HG03103 (cell line): ENCODE measurements at regions not wholly inside any gene's neighbourhood (a gene's known extent, or its start where the extent isn't known, plus 50 kb on each side); places are given as distances from the start of the nearest gene placed in this dataset.

Experiments
- ATAC-seq: cut with Tn5 transposase; IDR thresholded peaks from one replicate; pipeline ENCODE4 v1.9.1; 2021; ENCODE audit warnings: low read depth; ENCODE audit not compliant: unreplicated experiment

DNA sequence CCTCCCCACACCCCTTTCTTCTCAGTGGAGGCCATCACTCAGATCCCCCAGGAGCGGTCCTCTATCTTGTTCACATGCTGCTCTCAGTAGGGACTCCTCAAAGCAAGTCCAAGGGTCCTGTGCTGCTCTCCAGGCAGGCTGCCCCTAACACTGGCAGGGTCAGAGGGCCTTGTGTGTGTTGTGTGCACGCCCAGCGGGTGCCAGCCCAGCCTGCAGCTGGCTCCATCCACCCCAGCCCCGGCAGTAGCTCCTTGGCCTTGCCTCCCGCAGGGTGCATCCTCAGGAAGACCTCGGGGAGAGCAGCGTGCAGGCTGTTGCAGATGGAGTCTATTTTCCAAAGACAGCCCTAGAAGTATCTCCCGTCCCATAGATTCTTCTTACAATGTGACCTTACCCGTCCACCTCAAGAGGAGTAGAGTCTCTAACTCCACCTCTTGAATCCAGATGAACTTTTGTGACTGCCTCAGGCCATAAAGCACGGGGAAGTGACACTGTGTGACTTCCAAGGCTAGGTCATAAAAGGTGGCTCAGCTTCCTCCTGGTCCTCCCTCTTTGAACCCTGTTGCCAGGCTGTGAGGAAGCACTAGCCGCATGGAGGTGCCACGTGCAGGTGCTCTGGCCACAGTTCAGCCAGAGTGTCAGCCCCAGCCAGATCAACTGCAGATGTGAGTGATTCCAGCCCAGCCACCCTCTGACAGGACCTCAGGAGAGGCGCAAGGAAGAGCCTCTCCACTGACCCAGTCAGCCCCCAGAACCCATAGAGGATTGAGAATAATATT lies 531.6 kb downstream of the SHQ1 start:
- ATAC-seq: no peak

DNA sequence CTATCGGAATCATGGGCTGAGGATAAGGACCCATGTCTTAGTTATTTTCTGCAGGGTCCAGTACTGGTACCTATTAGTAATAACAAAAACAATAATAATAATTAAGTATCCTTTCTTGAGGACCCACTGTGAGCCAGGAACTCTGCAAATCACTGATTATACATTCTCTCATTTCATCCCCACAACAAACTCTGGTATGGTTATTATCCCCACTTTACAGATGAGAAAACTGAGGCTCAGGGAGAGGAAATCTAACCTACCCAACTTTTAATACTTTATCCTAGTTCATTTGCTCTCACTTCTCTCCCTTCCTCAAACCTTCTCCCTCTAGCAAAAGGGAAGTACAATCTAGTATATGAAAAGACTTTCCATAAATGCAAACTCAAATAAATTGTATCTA lies 528.4 kb upstream of the PROK2 start:
- ATAC-seq: no peak

DNA sequence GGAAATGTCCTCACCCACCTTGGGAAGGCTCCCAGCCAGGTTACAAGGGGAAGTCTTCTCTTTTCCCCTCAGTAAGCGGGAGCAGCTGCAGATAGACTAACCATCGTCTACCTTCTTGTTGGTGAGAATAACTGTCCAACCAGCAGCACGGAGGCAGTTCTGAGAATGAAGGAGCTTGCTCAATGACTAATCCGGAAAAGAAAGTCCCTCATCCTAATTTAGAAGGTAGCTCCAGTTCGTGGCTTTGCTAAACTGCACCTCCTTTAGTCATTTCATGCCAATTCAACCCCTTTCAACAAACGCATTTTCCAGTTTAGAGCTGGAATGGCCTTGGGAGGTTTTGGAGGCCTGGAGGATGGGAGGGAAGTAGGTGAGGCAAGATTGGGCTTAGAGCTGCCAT lies 527.4 kb upstream of the PROK2 start:
- no peak for ATAC-seq

DNA sequence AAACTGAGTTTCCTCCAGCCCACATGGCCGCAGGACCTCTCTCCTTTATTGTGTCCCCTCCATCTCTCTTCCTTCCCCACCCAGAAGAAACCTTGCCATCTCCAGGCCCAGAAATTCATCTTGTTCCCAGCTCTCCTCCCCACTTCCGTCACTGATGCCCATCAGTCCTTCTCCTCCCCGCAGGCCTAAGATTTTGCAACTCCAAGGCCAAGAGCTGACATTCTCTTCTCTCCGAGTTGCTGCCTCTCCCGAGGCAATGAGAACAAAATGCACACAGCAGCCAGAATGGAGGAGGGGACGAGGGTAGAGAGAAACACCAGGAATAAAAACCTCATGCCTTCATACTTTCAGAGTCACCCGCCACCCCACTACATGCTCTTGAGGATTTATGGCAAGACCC lies 526.5 kb upstream of the PROK2 start:
- no peak for ATAC-seq

DNA sequence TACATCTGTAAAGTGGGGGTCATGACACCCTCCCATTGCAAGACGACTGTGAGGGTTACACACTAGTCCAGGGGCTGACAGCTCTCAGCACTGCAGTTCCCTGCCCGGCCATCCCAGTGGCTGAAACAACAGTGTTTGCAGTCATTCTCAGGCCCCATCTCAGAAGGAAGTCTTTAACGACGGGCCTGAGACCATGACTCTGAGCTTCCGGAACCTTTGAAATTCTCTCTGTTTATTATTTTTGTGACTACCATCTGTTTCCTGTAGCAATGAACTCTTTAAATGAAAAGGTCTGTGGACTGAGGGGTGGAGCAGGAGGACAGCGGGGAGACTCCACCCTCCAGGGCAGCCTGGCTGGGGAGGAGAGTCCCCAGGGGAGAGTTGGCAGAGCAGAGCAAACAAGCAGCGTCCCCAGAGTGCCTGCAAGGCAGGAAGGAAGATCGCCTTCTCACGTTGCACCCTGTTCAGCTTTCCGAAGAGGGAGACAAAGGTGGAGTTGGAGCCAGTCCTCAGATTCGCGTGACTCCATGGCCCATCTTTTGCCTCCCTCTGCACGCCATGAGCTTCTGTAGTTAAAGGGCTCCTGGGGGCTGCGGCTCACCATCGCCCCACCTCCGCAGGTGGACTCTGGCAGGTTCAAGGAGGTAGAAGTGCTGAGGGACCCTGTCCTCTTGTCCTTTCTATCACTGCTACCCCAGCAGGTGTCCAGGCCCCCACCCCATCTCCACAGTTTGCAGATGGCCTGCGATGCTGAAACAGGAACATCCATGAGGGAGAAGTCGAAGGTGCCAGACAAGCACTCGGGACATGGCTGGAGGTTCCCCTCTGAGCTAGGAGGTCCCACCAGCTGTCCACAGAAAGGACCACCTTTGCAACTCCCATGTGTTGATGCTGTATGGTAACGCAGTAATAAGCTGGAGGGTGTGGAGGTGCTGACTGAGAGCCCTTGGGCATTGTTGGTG lies 525.8 kb upstream of the PROK2 start:
- peak; percentile 87 for ATAC-seq

DNA sequence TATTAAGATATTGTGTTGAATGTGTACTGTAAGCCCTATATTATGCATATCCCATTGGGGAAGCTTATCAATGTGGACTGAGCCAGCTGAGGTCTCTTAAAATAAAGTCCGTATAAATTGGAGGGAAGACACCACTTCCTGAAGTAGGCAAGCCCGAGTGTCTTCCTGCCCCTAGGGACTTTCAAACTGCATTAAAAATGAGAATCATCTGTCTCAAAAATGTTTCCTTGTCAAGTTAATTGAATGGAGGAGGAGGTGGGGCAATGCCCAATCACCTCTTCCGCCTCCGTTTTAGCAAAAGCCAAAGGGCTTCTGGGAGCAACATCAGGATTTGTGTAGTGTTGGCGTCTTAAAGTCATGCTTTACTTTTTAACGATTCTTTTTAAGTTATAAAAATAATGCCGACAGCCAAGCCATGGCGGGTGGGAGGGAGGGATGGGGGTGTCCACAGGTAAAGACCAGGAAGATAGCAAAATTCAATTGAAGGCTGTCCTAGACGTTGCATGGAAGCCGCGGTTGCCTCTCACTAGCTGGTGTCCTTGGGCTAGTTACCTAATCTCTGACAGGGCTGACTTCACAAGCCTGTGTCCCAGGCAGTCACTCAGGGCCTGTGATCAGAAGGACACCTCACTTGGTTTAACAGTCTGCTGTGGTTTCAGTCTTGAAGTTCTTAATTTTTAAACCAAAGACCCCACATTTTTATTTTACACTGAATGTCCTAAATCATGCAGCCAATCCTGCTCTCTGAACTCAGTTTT lies 524.9 kb upstream of the PROK2 start:
- peak; percentile 8 for ATAC-seq

DNA sequence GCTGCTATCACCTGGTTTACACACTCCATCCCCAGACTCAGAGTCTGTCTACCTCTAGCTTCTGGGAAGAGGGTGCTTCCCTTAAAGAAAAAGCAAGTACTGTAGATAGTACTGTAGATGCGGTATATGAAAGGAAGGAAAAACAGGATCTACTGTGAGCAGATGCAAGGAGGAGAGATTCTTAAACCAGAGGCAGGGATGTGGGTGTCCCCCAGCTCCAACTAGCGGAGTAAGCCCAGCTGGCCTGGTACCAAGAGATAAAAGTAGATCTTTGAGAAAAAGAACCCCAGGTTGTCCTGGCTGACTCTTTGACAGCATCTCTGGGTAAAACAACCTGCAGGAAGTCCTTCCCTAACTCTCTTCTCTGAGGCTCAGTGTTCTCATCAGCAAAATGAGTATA lies 523.7 kb upstream of the PROK2 start:
- no peak for ATAC-seq

DNA sequence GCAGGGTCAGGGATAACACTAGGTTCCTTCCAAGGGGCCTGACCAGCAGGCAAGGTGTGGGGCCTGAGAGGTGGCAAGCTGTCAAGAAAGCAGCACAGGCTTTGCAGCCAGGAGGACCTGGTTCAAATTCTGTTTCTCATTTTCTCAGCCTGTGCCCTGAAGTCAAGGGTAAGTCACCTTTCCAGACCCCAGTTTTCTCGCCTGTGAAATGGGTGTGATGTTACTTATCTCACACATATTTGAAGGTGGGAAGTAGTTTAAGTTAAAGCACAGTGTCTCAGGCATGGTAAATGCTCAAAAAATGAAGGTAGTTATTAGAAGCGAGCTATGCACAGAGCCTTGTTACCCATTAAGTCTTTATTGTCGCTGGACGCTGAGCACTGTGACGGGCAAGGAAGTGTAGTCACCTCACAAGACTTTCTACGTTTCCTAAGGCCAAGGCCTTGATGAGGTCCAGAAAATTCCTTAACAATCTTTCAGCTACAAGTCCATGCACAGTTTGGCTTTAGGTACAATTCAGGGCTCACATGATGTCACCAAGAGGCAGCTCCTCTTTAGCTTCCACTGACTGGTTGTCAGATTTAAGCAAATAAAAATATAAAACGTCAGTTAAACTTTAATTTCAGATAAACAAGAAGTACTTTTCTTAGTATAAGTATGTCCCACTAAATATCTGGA lies 522.6 kb upstream of the PROK2 start:
- no peak for ATAC-seq

DNA sequence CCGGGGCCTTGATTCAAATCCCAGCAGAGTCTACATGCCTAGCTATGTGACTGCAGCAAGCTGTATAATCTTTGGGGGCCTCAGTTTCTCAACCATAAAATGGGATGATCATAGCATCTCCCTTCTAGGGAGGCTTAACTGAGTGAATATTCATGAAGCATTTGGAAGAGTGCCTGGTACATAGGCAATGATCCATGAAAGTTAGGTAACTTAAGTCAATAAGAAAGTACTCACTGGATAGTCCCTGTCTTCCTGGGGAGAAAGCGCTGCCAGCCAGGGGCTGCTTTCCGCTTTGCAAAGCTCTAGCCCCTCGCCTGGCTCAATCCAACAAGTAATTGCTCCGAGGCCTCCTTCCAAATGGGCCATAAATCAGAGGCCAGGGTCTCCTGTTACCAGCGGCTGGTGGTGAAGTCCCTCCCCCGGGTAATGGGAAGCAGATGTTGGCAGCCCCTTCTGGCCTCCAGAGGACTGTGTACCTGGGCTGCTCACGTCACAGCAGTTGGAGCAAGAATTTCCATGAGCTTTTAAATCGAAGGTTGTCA lies 521.9 kb upstream of the PROK2 start:
- ATAC-seq: no peak

DNA sequence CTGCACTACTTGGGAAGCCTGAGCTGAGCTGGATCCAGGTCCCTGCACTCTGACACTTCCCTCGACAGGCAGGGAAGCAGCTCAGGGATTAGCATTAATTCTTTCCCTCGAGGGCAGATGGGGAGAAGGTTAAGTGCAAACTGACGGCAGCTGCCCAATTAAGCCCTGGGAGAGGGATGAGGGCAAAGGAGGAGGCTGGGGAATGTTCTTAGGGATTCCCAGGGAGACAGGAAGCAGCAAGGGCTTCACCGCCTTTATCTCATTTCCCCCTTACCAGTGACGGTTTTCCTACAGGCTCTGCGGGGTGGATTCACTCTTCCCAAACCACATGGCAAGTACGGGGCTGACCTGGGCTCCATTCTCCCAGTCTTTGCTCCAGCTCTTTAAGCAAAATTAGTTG lies 519.0 kb upstream of the PROK2 start:
- no peak for ATAC-seq

DNA sequence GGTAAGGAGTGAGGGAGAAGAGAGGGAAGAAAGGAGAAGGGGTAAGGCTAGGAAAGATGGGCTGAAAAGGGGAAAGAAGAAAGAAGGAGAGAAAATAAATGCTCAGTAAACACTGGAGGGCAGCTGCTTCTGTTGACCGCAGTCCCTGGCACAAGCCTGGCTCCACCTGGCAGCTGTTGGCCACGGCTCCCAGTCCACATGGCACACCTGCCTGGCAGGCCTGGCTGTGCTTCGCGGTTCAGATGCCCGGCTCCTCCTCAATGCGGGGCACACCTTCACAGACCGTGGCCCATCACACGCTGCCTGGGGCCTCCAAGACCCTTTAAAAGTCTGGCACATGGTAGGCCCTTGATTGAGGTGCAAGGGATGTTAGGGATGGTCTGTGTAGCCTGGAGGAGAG lies 516.8 kb upstream of the PROK2 start:
- ATAC-seq: no peak

DNA sequence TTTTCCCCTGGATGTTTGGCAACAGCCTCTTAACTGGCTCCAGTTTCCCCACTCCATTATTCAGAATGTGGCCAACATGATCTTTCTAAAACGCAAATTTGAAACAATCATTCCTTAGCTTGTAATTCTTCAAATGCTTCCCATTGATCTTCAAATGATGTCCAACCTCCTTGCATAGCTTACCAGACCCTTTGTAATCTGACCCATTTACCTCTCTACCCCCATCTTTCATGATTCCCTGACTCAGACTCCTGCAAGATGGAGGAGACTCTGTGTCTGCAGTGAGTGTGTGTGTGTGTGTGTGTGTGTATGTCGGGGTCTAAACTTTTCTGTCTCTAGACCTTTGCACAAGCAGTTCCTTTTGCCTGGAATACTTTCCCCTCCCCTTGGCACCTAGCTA lies 515.7 kb upstream of the PROK2 start:
- ATAC-seq: no peak

DNA sequence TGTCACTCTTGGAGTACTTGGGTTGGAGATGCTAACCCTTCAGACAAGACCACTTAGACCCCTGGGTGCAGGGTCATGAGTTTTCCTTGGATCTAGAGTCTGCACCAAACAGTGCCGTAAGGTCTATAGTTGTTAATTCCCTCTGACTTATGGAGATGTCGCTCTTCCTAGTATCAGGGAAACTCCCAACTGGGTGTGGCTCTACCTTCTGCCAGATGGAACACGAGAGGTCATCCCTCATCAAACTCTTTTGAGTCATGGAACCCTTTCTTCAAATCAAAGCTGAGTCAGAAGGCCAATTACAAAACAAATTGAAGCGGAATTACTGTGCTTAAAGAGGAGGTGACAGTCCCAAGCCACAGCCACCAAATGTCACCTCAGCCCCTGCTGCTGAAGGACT lies 514.9 kb upstream of the PROK2 start:
- ATAC-seq: no peak

DNA sequence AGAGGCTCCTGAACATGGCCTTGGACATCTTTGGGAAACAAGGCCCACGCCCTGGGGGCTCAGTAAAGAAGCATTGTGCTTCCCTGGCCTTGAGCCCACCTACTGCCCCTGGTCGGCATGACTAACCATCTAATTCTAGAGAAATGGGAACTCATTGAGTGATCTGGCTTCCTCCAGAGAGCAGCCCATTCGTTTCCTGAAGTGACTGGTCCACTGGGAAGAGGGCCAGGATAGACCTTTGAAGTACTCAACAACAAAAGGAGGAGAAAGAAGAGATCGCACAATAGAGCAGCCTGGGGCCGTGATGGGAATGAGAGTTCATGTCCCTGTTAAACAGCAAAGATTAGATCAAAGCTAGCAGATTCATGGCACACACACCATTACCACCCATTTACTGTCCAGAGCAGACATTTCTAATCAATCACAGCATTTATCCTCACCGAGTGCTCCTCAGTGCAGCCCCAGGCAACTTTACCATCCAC lies 514.4 kb upstream of the PROK2 start:
- no peak for ATAC-seq

DNA sequence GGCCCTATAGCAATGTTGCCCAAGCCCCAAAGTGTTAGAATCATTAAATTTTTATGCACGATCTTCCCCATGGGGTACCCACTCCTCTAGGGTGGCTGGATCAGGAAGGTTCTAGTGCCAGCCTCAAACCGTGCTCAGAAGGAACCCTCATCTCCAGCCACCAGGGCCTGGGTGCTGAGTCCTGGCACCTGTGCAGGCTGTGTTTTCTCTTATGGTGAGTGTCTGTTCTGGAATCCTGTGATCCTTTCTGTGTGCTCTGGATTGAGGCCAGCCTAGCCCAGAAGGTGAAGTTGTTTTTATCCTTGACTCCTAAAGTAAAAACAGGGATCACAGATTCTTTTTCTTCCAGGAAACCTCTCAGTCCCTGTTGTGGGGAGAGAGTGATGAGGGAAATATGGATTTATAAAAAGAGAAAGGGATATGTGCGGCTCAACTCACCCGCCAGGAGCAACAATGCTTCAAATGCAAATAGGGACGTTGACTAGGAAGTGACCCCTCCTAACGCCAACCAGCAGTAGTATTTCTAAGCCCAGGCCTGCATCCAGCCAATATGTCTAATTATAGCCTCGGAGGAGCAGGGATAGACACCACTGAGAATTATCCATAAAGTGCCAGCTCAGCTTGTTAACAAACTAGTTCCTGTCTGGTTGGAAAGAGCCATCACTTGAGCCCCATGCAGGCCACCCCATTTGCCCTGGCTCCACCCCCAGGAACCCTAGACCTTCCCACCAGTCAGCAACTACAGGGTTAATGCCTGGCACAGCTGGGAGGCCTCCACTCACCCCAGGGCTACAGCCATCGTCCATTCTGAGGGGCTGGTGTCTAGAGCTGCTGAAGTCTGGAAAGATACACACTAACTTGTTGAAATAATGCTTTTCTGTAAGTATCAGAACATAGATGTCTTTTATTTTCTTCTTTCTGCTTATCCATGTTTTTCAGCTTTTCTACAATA lies 513.5 kb upstream of the PROK2 start:
- no peak for ATAC-seq

DNA sequence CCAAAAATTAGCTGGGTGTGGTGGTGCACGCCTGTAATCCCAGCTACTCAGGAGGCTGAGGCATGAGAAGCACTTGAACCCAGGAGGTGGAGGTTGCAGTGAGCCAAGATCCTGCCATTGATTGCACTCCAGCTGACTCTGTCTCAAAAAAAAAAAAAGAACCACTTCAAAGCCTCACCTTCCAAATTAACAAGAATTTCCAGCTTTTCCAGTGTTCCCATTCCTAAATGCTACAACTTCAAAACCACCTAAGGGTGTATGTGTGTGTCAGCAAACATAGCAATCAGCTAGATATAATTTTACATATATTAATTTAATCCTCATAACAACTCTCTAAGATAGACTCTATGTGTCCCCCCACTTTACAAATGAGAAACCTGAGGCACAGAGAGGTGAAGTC lies 512.5 kb upstream of the PROK2 start:
- ATAC-seq: no peak

DNA sequence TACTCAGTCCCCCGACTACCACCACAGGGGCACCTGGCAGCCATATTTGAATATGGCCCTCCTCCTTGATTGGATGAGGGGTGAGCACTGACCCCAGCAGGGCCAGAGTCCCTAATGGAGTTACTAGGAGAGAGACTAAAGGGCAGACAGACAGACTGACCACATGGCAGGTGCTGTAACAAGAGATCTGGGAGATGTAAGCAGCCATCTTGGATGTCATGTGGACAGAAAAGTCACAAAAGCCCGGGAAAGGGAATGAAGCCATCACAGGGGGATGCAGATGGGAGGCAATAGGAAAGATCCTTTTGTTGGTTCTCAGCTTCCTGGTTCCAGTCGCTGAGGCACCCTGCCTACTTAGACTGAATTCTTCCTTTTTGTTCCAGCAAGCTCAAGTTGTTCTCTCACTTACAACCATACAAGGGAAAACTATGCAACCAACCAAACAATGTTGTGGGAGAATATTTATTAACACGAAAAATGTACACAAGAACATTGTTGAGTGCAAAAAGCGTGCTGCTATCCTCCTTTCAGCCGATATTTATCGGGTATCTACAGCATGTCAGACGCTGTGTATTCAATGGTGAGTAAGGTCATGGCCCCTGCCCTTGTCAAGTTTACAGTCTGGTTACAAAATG lies 511.6 kb upstream of the PROK2 start:
- no peak for ATAC-seq

DNA sequence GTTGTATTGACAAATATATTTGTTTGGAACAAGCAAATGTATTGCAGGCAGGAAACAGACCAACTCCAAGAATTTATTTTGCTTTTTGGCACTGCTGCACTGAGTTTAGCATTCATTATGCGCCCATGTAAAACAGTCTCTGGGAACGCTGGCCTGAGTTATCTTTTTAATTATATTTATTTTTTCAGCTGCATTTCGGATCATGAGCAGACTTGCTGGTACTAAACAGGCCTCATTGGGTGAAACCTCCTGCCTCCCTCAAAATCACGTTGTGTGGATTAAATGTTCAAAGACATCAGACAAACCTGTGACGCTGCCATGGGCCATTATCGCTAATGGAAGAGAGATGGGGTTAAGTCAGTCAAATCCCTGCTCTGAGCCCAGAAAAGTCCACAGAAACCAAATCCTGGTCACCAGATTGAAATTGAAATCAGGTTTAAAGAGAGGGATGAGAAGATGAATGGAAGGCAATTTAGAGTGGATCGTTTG lies 511.1 kb upstream of the PROK2 start:
- no peak for ATAC-seq
